ENCODE measurements at regions not wholly inside any gene's neighbourhood (a gene's known extent, or its start where the extent isn't known, plus 50 kb on each side); places are given as distances from the start of the nearest gene placed in this dataset.

GRCh38 chr2:223215254-223215516 lies 163.2 kb downstream of the KCNE4 start:
- TF ChIP-seq CTCF (IDR thresholded peaks at IDR 0.05; ENCODE audit: partially characterized antibody, unreplicated experiment), result no peak
- Mint-ChIP-seq H3K36me3 (ENCODE audit: unreplicated experiment) (no peaks in the 10 kb centered on the region), H3K27ac (ENCODE audit: unreplicated experiment) (no peak overlapping the region), H3K4me3 (ENCODE audit: unreplicated experiment) (no peak overlapping the region), H3K4me1 (ENCODE audit: low read depth, unreplicated experiment) (no peaks in the 10 kb centered on the region), H3K9me3 (ENCODE audit: unreplicated experiment) (no peaks in the 10 kb centered on the region), H3K27me3 (ENCODE audit: unreplicated experiment) (no peaks in the 10 kb centered on the region)
- no peak for DNase-seq

GRCh38 chr2:223217373-223217772 lies 165.4 kb downstream of the KCNE4 start:
- Mint-ChIP-seq H3K27me3 (ENCODE audit: unreplicated experiment) (no peaks in the 10 kb centered on the region), H3K4me3 (ENCODE audit: unreplicated experiment) (no peak overlapping the region), H3K36me3 (ENCODE audit: unreplicated experiment) (no peaks in the 10 kb centered on the region), H3K27ac (ENCODE audit: unreplicated experiment) (no peak overlapping the region), H3K9me3 (ENCODE audit: unreplicated experiment) (no peaks in the 10 kb centered on the region), H3K4me1 (ENCODE audit: low read depth, unreplicated experiment) (no peaks in the 10 kb centered on the region)
- no peak for TF ChIP-seq CTCF (IDR thresholded peaks at IDR 0.05; ENCODE audit: partially characterized antibody, unreplicated experiment)
- DNase-seq, result no peak

GRCh38 chr2:223218587-223219178 lies 166.7 kb downstream of the KCNE4 start:
- Mint-ChIP-seq H3K4me1 (ENCODE audit: low read depth, unreplicated experiment) (no peaks in the 10 kb centered on the region), H3K36me3 (ENCODE audit: unreplicated experiment) (no peaks in the 10 kb centered on the region)

GRCh38 chr2:223219872-223220657 lies 168.1 kb downstream of the KCNE4 start:
- DNase-seq, result no peak
- Mint-ChIP-seq H3K4me3 (ENCODE audit: unreplicated experiment) (no peak overlapping the region), H3K27ac (ENCODE audit: unreplicated experiment) (no peak overlapping the region), H3K36me3 (ENCODE audit: unreplicated experiment) (no peaks in the 10 kb centered on the region), H3K27me3 (ENCODE audit: unreplicated experiment) (no peaks in the 10 kb centered on the region), H3K4me1 (ENCODE audit: low read depth, unreplicated experiment) (no peaks in the 10 kb centered on the region), H3K9me3 (ENCODE audit: unreplicated experiment) (no peaks in the 10 kb centered on the region)
- TF ChIP-seq CTCF (IDR thresholded peaks at IDR 0.05; ENCODE audit: partially characterized antibody, unreplicated experiment), result no peak

More at GRCh38 chr2:223218587-223219178, 166.7 kb downstream of the KCNE4 start:
- no peak for DNase-seq
- Mint-ChIP-seq H3K27me3 (ENCODE audit: unreplicated experiment) (no peaks in the 10 kb centered on the region), H3K4me3 (ENCODE audit: unreplicated experiment) (no peak overlapping the region), H3K27ac (ENCODE audit: unreplicated experiment) (no peak overlapping the region), H3K9me3 (ENCODE audit: unreplicated experiment) (no peaks in the 10 kb centered on the region)
- TF ChIP-seq CTCF (IDR thresholded peaks at IDR 0.05; ENCODE audit: partially characterized antibody, unreplicated experiment), result no peak

GRCh38 chr2:223220658-223220925 lies 168.6 kb downstream of the KCNE4 start:
- Mint-ChIP-seq H3K36me3 (ENCODE audit: unreplicated experiment) (no peaks in the 10 kb centered on the region), H3K27ac (ENCODE audit: unreplicated experiment) (no peak overlapping the region), H3K27me3 (ENCODE audit: unreplicated experiment) (no peaks in the 10 kb centered on the region), H3K4me1 (ENCODE audit: low read depth, unreplicated experiment) (no peaks in the 10 kb centered on the region), H3K4me3 (ENCODE audit: unreplicated experiment) (no peak overlapping the region), H3K9me3 (ENCODE audit: unreplicated experiment) (no peaks in the 10 kb centered on the region)
- TF ChIP-seq CTCF (IDR thresholded peaks at IDR 0.05; ENCODE audit: partially characterized antibody, unreplicated experiment), result no peak
- no peak for DNase-seq
